GM13977 (cell line): ENCODE measurements at regions not wholly inside any gene's neighbourhood (a gene's known extent, or its start where the extent isn't known, plus 50 kb on each side); places are given as distances from the start of the nearest gene placed in this dataset.

ENCODE experiments used
- DNase-seq: peaks from one replicate; pipeline ENCODE4 v3.0.0; 2012; ENCODE audit warnings: low spot score
- CTCF ChIP-seq: IDR thresholded peaks from 2 replicates; pipeline ENCODE4 v1.5.1; 2012; ENCODE audit warnings: mild to moderate bottlenecking, control low read depth; ENCODE audit not compliant: insufficient read depth; ENCODE audit errors: extremely low read depth, missing control alignments
- in situ Hi-C: fragments of 300-500 bp; cut with MboI; formaldehyde crosslinking; loops from one replicate; pipeline ENCODE4 v1.12.0; 2022; ENCODE audit warnings: low sequenced_read_pairs, low pct_unique_long_range_greater_than_20kb, mixed read lengths, inconsistent platforms; ENCODE audit not compliant: unreplicated experiment

DNA sequence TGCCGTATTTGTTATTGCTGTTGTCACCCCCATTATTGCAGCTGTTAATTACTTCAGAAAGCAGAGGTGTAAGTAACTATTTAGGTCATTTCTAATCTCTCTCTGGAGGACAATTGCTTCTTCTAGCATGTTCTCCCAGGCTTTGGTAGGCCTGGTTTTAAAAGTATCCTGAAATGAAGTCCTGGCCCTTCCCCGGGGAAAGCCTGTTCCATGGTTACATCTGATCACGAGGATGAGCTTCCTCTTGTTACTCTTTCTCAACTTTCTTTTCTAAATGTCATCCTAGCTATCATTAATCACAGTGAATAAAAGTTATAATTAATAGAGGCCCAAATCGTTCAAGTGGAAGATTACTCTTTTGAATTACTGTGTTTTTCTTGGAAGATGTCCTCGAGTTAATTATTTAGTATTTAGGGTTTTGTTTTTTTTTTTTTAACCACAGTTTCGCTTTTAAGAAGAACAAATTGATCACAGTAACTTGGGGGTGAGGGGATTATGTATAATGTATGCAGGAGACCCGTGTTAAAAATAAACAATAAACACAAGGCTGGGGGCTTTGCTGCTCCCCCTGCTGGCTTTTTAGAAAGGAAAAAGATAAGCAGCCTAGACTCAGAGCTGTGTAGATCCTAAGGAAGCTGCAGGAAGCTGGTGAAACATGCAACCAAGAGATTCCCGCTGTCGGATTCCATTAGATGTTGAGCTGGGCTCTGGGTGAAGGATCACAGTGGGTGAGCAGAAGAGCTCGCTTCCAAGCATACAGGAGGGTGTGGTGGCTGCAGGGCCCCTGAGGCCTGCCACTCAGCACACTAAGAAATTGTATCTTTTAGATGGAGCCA is 420.1 kb downstream of the FUT8 start:
- peak; percentile 26 for TF ChIP-seq CTCF
- in situ Hi-C loops: loop anchor here (25.0 kb wide), 1 partner anchor 420 kb away; the partner anchor contains the start of gene FUT8
- no peak for DNase-seq

GRCh38 chr14:65833267-65833880 is 420.8 kb downstream of the FUT8 start:
- in situ Hi-C loops: loop anchor here (25.0 kb wide), 1 partner anchor 421 kb away; the partner anchor contains the start of gene FUT8
- no peak for TF ChIP-seq CTCF
- no peak for DNase-seq

DNA sequence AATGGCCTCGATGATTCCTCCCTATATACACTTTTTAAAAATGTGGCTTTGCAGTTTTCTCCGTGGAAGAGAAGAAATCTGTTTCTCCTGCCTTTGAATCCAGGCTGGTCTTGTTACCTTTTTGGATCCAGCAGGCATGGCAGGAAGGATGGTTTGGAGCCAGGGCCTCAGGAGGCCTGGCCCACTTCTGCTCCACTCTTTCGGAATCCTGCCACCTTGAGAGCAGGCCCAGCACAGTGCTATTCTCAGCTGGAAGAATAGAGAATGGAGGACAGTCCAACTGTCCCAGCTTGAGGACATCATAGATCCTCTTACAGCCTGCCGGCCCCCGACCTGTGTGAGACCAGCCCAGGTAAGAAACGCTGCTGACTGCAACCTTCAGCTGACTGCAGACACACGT is 421.5 kb downstream of the FUT8 start:
- no peak for TF ChIP-seq CTCF
- no peak for DNase-seq
- in situ Hi-C loops: loop anchor here (25.0 kb wide), 1 partner anchor 422 kb away; the partner anchor contains the start of gene FUT8

DNA sequence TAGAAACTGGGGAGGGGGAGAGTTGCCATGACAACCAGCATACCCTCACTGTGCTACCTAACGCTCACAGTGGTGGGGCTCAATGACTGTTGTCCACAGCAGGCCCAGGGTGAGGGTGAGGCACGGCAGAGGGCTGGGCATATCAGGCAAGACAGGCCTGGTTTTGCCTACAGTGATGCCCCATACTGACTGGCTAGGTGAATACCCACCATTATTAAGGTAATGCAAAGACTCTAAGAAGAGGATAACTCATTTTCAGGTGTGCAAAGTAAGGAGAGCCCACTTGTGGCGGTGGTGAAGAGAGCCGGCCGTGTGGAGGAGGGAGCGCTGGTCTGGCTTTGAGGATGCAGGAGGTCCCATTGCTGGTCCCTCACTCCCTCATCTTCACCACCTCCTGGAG is 422.3 kb downstream of the FUT8 start:
- no peak for TF ChIP-seq CTCF
- DNase-seq: no peak
- in situ Hi-C loops: loop anchor here (25.0 kb wide), 1 partner anchor 423 kb away; the partner anchor contains the start of gene FUT8

DNA sequence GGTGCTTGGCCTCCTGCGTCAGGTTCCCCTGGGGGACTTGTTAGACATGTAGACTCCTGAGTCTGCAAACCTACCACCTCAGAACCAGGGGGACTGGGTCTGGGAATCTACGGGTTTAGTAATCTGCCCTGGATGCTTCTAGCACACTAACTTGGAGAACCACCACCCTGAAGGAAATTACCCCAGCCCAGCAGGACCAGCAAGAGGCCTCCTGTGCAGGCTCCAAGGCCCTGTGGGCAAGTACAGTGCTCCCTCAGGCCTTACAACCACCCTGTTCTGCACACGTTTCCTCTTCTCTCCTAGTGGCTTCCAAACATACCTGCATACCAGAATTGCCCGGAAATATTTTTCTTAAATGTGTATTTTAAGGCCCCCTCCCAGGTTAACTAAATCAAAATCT is 423.0 kb downstream of the FUT8 start:
- no peak for TF ChIP-seq CTCF
- DNase-seq: no peak
- in situ Hi-C loops: loop anchor here (25.0 kb wide), 1 partner anchor 423 kb away; the partner anchor contains the start of gene FUT8

- in situ Hi-C loops: loop anchor here (25.0 kb wide), 1 partner anchor 426 kb away; the partner anchor contains the start of gene FUT8
Observed at GRCh38 chr14:65838565-65838964, 426.0 kb downstream of the FUT8 start.

More at GRCh38 chr14:65838565-65838964, 426.0 kb downstream of the FUT8 start:
- no peak for DNase-seq
- TF ChIP-seq CTCF: no peak
